ENCODE measurements at regions not wholly inside any gene's neighbourhood (a gene's known extent, or its start where the extent isn't known, plus 50 kb on each side); places are given as distances from the start of the nearest gene placed in this dataset.

DNA sequence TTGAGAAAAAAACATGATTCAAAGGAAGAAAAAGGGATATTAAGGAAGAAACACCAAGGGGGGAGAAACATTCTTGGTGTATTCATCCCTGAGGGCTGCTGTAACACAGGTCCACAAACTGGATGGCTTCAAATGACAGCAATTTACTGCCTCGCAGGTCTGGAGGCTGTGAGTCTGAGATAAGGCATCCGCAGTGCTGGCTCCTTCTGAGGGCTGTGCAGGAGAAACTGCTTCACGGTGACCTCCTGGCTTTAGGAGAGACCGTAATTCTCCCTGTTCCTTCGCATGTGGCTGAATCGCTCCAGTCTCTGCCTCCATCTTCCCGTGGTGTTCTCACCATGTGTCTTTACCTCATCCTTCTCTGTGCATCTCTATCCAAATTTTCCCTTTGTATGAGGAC lies 490.7 kb downstream of the EIPR1 start:
- H3K27ac ChIP-seq (ENCODE audit: low read depth, low read length), result no peak overlapping the region
- no peak overlapping the region for H3K9ac ChIP-seq (ENCODE audit: low read length in 5 of 5)
- H3K36me3 ChIP-seq (ENCODE audit: control insufficient read depth in 5 of 5, insufficient read depth in 5 of 5, low read length in 5 of 5), result no peaks in the 10 kb centered on the region
- H3K4me3 ChIP-seq (ENCODE audit: low read depth in 1 of 5, low read length in 5 of 5), result no peak overlapping the region
- peaks cover 0 to 2% (median 0%) of the 10 kb centered on the region in 5 donors for H3K27me3 ChIP-seq (ENCODE audit: control insufficient read depth in 5 of 5, insufficient read depth in 4 of 5, low read length in 5 of 5)
- H3K4me1 ChIP-seq (ENCODE audit: control insufficient read depth in 5 of 5, insufficient read depth in 5 of 5, low read length in 5 of 5), result peaks cover 0 to 3% (median 0%) of the 10 kb centered on the region in 5 donors
- peaks cover 0 to 6% (median 3%) of the 10 kb centered on the region in 5 donors for H3K9me3 ChIP-seq (ENCODE audit: control insufficient read depth in 5 of 5, low read length in 5 of 5)

DNA sequence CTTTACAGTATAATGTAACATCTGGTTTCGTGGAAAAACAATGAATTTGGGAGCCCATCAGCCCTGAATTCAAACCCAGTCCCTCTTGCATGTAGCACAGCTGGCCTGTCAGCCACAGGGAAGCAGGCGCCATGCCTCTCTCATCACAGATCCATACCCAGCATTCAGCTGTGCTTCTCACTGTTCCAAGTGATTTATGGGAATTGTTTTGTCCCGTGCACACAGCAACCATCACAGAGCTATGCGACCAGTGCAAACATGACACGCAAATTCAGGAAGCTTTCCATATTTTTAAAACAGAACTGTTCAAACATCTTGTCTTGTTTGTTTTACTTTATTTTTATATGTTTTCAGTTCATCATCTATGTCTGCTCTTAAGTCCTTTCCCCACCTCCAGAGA lies 496.1 kb downstream of the EIPR1 start:
- H3K9ac ChIP-seq (ENCODE audit: low read length in 5 of 5), result no peak overlapping the region
- H3K27me3 ChIP-seq (ENCODE audit: control insufficient read depth in 5 of 5, insufficient read depth in 4 of 5, low read length in 5 of 5), result no peaks in the 10 kb centered on the region
- peaks cover 0 to 15% (median 10%) of the 10 kb centered on the region in 5 donors for H3K4me1 ChIP-seq (ENCODE audit: control insufficient read depth in 5 of 5, insufficient read depth in 5 of 5, low read length in 5 of 5)
- H3K9me3 ChIP-seq (ENCODE audit: control insufficient read depth in 5 of 5, low read length in 5 of 5), result peaks cover 0 to 6% (median 5%) of the 10 kb centered on the region in 5 donors
- H3K36me3 ChIP-seq (ENCODE audit: control insufficient read depth in 5 of 5, insufficient read depth in 5 of 5, low read length in 5 of 5), result no peaks in the 10 kb centered on the region
- H3K27ac ChIP-seq (ENCODE audit: low read depth, low read length), result no peak overlapping the region
- H3K4me3 ChIP-seq (ENCODE audit: low read depth in 1 of 5, low read length in 5 of 5), result no peak overlapping the region

- H3K36me3 ChIP-seq (ENCODE audit: control insufficient read depth in 5 of 5, insufficient read depth in 5 of 5, low read length in 5 of 5), result no peaks in the 10 kb centered on the region
- no peak overlapping the region for H3K27ac ChIP-seq (ENCODE audit: low read depth, low read length)
- H3K4me1 ChIP-seq (ENCODE audit: control insufficient read depth in 5 of 5, insufficient read depth in 5 of 5, low read length in 5 of 5), result peaks cover 0 to 19% (median 16%) of the 10 kb centered on the region in 5 donors
- no peaks in the 10 kb centered on the region for H3K27me3 ChIP-seq (ENCODE audit: control insufficient read depth in 5 of 5, insufficient read depth in 4 of 5, low read length in 5 of 5)
- H3K9me3 ChIP-seq (ENCODE audit: control insufficient read depth in 5 of 5, low read length in 5 of 5), result peaks cover 0 to 6% (median 5%) of the 10 kb centered on the region in 5 donors
- no peak overlapping the region for H3K9ac ChIP-seq (ENCODE audit: low read length in 5 of 5)
- no peak overlapping the region for H3K4me3 ChIP-seq (ENCODE audit: low read depth in 1 of 5, low read length in 5 of 5)
Observed at GRCh38 chr2:2880938-2881337, 496.7 kb downstream of the EIPR1 start.

GRCh38 chr2:2879781-2880180 lies 497.8 kb downstream of the EIPR1 start:
- Histone ChIP-seq H3K27me3 (ENCODE audit: control insufficient read depth in 5 of 5, insufficient read depth in 4 of 5, low read length in 5 of 5) (no peaks in the 10 kb centered on the region), H3K27ac (ENCODE audit: low read depth, low read length) (no peak overlapping the region), H3K9ac (ENCODE audit: low read length in 5 of 5) (no peak overlapping the region), H3K36me3 (ENCODE audit: control insufficient read depth in 5 of 5, insufficient read depth in 5 of 5, low read length in 5 of 5) (no peaks in the 10 kb centered on the region), H3K4me1 (ENCODE audit: control insufficient read depth in 5 of 5, insufficient read depth in 5 of 5, low read length in 5 of 5) (peaks cover 0 to 23% (median 19%) of the 10 kb centered on the region in 5 donors), H3K4me3 (ENCODE audit: low read depth in 1 of 5, low read length in 5 of 5) (no peak overlapping the region), H3K9me3 (ENCODE audit: control insufficient read depth in 5 of 5, low read length in 5 of 5) (peaks cover 0 to 6% (median 5%) of the 10 kb centered on the region in 5 donors)

DNA sequence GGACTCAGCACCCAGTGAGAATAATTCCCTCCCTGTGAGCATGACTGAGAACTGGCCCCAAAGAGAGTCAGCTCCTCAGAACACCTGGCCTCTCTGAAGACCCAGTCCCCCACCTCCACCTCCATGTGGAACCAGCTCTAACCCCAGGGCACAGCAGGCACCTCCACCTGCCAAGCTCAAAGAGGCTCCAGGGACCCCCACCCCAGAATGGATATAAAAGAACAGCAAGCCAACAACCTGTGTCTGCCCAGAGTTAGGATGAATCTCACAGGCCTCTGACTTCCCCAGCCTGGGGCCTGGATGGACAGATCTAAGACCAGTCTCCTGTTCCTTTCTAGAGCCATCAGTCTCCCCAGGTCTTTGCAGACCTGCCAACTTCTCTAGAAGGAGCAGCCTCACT lies 498.5 kb downstream of the EIPR1 start:
- Histone ChIP-seq H3K4me1 (ENCODE audit: control insufficient read depth in 5 of 5, insufficient read depth in 5 of 5, low read length in 5 of 5) (peaks cover 0 to 23% (median 19%) of the 10 kb centered on the region in 5 donors), H3K4me3 (ENCODE audit: low read depth in 1 of 5, low read length in 5 of 5) (no peak overlapping the region), H3K36me3 (ENCODE audit: control insufficient read depth in 5 of 5, insufficient read depth in 5 of 5, low read length in 5 of 5) (no peaks in the 10 kb centered on the region), H3K9me3 (ENCODE audit: control insufficient read depth in 5 of 5, low read length in 5 of 5) (peaks cover 0 to 6% (median 5%) of the 10 kb centered on the region in 5 donors), H3K9ac (ENCODE audit: low read length in 5 of 5) (no peak overlapping the region), H3K27me3 (ENCODE audit: control insufficient read depth in 5 of 5, insufficient read depth in 4 of 5, low read length in 5 of 5) (no peaks in the 10 kb centered on the region), H3K27ac (ENCODE audit: low read depth, low read length) (no peak overlapping the region)

GRCh38 chr2:2877427-2877826 lies 500.2 kb downstream of the EIPR1 start:
- H3K4me3 ChIP-seq (ENCODE audit: low read depth in 1 of 5, low read length in 5 of 5), result no peak overlapping the region
- H3K4me1 ChIP-seq (ENCODE audit: control insufficient read depth in 5 of 5, insufficient read depth in 5 of 5, low read length in 5 of 5), result peaks cover 0 to 23% (median 19%) of the 10 kb centered on the region in 5 donors
- H3K27ac ChIP-seq (ENCODE audit: low read depth, low read length), result no peak overlapping the region
- no peaks in the 10 kb centered on the region for H3K27me3 ChIP-seq (ENCODE audit: control insufficient read depth in 5 of 5, insufficient read depth in 4 of 5, low read length in 5 of 5)
- no peaks in the 10 kb centered on the region for H3K36me3 ChIP-seq (ENCODE audit: control insufficient read depth in 5 of 5, insufficient read depth in 5 of 5, low read length in 5 of 5)
- H3K9ac ChIP-seq (ENCODE audit: low read length in 5 of 5), result no peak overlapping the region
- H3K9me3 ChIP-seq (ENCODE audit: control insufficient read depth in 5 of 5, low read length in 5 of 5), result peaks cover 0 to 5% (median 3%) of the 10 kb centered on the region in 5 donors

DNA sequence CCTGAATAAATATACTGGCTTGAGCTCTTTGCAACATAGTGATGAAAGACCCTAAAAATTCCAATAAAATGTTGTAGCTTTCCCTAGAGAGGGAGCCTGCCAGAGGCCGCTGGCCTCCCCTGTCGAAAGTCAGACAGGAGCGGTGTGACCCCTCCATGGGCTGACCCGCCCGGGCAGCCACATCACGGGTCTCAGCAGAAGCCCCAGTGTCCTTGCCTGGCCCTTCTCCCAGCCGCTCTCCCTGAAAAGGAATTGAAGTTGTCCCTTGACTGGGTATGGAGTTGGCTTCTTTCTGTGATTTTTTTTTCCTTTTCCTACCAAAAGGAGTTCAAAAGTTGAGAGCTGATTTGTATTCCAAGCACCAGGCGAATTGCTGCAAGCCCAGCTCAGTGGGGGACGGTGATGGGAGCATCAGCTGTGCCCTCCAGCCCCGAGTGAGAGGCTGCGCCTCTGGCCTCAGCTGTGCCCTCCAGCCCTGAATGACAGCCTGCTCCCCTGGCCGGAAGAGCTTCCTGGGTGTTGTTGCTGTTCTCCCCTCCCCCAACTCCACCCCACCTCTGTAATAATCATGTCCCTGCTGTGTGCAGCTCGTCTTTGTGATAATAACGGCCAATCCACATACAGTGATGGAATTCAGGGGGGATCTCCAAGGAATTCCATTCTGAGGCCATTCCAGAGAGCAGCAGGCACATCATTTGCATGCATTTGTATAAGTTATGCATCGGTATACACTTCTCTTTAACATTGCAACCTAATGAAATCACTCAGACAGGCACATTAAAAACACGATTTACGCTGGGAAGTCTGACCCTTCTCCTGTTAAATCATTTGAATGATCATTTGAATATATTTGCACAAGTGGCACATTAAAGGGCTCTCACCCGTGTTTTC lies 501.0 kb downstream of the EIPR1 start:
- Histone ChIP-seq H3K4me1 (ENCODE audit: control insufficient read depth in 5 of 5, insufficient read depth in 5 of 5, low read length in 5 of 5) (peaks cover 0 to 23% (median 19%) of the 10 kb centered on the region in 5 donors), H3K27ac (ENCODE audit: low read depth, low read length) (no peak overlapping the region), H3K4me3 (ENCODE audit: low read depth in 1 of 5, low read length in 5 of 5) (peak overlapping the region in 1 of 5 donors; percentile 13)

GRCh38 chr2:2875831-2876230 lies 501.8 kb downstream of the EIPR1 start:
- Histone ChIP-seq H3K27ac (ENCODE audit: low read depth, low read length) (no peak overlapping the region), H3K4me1 (ENCODE audit: control insufficient read depth in 5 of 5, insufficient read depth in 5 of 5, low read length in 5 of 5) (peaks cover 0 to 23% (median 19%) of the 10 kb centered on the region in 5 donors), H3K36me3 (ENCODE audit: control insufficient read depth in 5 of 5, insufficient read depth in 5 of 5, low read length in 5 of 5) (no peaks in the 10 kb centered on the region), H3K27me3 (ENCODE audit: control insufficient read depth in 5 of 5, insufficient read depth in 4 of 5, low read length in 5 of 5) (no peaks in the 10 kb centered on the region), H3K9me3 (ENCODE audit: control insufficient read depth in 5 of 5, low read length in 5 of 5) (peaks cover 0 to 2% (median 0%) of the 10 kb centered on the region in 5 donors), H3K4me3 (ENCODE audit: low read depth in 1 of 5, low read length in 5 of 5) (no peak overlapping the region), H3K9ac (ENCODE audit: low read length in 5 of 5) (no peak overlapping the region)

More for the DNA sequence above, 501.0 kb downstream of the EIPR1 start:
- peaks cover 0 to 2% (median 0%) of the 10 kb centered on the region in 5 donors for H3K9me3 ChIP-seq (ENCODE audit: control insufficient read depth in 5 of 5, low read length in 5 of 5)
- no peaks in the 10 kb centered on the region for H3K27me3 ChIP-seq (ENCODE audit: control insufficient read depth in 5 of 5, insufficient read depth in 4 of 5, low read length in 5 of 5)
- no peak overlapping the region for H3K9ac ChIP-seq (ENCODE audit: low read length in 5 of 5)
- H3K36me3 ChIP-seq (ENCODE audit: control insufficient read depth in 5 of 5, insufficient read depth in 5 of 5, low read length in 5 of 5), result no peaks in the 10 kb centered on the region

GRCh38 chr2:2875296-2875695 lies 502.3 kb downstream of the EIPR1 start:
- H3K36me3 ChIP-seq (ENCODE audit: control insufficient read depth in 5 of 5, insufficient read depth in 5 of 5, low read length in 5 of 5), result no peaks in the 10 kb centered on the region

DNA sequence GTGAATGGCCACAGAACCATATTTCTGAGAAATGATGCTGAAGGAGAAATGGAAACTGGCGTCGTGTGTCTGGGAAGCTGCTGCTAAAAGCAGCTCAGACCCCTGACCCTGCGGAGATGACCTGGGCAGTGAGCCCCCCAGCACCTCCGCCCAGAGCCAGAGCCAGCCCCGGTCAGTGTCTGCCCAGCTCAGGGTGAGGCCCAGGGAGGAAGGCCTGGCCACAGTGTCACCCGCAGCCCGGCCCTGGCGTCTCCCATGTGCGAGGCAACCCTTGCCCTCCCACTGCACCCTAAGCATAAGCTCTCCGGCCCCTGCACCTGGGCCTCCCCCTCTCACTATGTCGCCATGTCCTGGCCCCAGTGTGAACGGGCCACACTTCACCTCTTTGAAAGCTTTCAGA lies 502.8 kb downstream of the EIPR1 start:
- Histone ChIP-seq H3K9me3 (ENCODE audit: control insufficient read depth in 5 of 5, low read length in 5 of 5) (peaks cover 0 to 2% (median 0%) of the 10 kb centered on the region in 5 donors), H3K4me3 (ENCODE audit: low read depth in 1 of 5, low read length in 5 of 5) (no peak overlapping the region), H3K27me3 (ENCODE audit: control insufficient read depth in 5 of 5, insufficient read depth in 4 of 5, low read length in 5 of 5) (no peaks in the 10 kb centered on the region), H3K9ac (ENCODE audit: low read length in 5 of 5) (no peak overlapping the region), H3K36me3 (ENCODE audit: control insufficient read depth in 5 of 5, insufficient read depth in 5 of 5, low read length in 5 of 5) (no peaks in the 10 kb centered on the region), H3K27ac (ENCODE audit: low read depth, low read length) (no peak overlapping the region), H3K4me1 (ENCODE audit: control insufficient read depth in 5 of 5, insufficient read depth in 5 of 5, low read length in 5 of 5) (peaks cover 0 to 23% (median 19%) of the 10 kb centered on the region in 5 donors)

More at GRCh38 chr2:2875296-2875695, 502.3 kb downstream of the EIPR1 start:
- Histone ChIP-seq H3K27me3 (ENCODE audit: control insufficient read depth in 5 of 5, insufficient read depth in 4 of 5, low read length in 5 of 5) (no peaks in the 10 kb centered on the region), H3K9ac (ENCODE audit: low read length in 5 of 5) (no peak overlapping the region), H3K27ac (ENCODE audit: low read depth, low read length) (no peak overlapping the region), H3K4me1 (ENCODE audit: control insufficient read depth in 5 of 5, insufficient read depth in 5 of 5, low read length in 5 of 5) (peaks cover 0 to 23% (median 19%) of the 10 kb centered on the region in 5 donors), H3K9me3 (ENCODE audit: control insufficient read depth in 5 of 5, low read length in 5 of 5) (peaks cover 0 to 2% (median 0%) of the 10 kb centered on the region in 5 donors), H3K4me3 (ENCODE audit: low read depth in 1 of 5, low read length in 5 of 5) (no peak overlapping the region)
